ENCODE measurements at regions not wholly inside any gene's neighbourhood (a gene's known extent, or its start where the extent isn't known, plus 50 kb on each side); places are given as distances from the start of the nearest gene placed in this dataset.

DNA sequence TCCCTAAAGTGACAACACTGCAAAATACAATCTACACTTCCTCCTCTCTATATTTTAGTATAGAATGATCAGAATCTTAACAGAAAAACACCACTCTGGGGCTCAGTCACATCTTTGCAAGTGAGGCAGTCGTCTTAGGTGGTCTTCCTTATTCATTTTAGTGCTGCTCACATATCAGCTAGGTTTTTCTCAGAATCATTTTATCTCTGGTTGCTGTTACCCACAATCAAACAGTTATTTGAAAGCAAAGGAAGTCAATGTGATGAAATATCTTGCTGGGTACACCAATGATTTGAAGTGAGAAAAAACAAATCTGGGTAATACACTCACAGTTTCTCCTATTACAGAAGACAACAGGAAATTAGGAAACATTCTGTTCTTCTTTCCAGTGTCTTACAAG is 275.2 kb downstream of the DSEL start:
- no peak for TF ChIP-seq CTCF (IDR thresholded peaks at IDR 0.05; ENCODE audit: low read length)
- no peak for TF ChIP-seq EZH2 (optimal IDR thresholded peaks at IDR 0.05; ENCODE audit: low read depth, low read length)
- TF ChIP-seq EZH2phosphoT487 (IDR thresholded peaks at IDR 0.05; ENCODE audit: low read length), result no peak
